GM21447 (cell line): ENCODE measurements at regions not wholly inside any gene's neighbourhood (a gene's known extent, or its start where the extent isn't known, plus 50 kb on each side); places are given as distances from the start of the nearest gene placed in this dataset.
"Not testable (repeated sequence)": the region's sequence is repeated elsewhere in the genome, so short reads cannot be mapped to it uniquely, and the experiment has no call there.

Source experiments
- ATAC-seq: cut with Tn5 transposase; IDR thresholded peaks from one replicate; pipeline ENCODE4 v1.9.1; 2021; ENCODE audit not compliant: unreplicated experiment

DNA sequence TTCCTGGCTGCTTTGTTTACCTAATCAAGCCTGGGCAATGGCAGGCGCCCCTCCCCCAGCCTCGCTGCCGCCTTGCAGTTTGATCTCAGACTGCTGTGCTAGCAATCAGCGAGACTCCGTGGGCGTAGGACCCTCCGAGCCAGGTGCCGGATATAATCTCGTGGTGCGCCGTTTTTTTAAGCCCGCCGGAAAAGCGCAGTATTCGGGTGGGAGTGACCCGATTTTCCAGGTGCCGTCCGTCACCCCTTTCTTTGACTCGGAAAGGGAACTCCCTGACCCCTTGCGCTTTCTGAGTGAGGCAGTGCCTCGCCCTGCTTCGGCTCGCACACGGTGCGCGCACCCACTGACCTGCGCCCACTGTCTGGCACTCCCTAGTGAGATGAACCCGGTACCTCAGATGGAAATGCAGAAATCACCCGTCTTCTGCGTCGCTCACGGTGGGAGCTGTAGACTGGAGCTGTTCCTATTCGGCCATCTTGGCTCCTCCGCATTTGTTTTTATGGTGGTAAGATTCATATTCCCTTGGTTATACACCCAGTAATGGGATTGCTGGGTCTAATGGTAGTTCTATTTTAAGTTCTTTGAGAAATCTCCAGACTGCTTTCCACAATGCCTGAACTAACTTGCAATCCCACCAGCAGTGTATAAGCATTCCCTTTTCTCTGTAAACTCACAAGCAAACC, 652.1 kb upstream of the LRFN5 start:
- ATAC-seq: not testable (repeated sequence)

GRCh38 chr14:40944521-40944920, 662.2 kb upstream of the LRFN5 start:
- no peak for ATAC-seq

GRCh38 chr14:40936861-40937260, 669.8 kb upstream of the LRFN5 start:
- ATAC-seq: no peak

GRCh38 chr14:40920380-40920779, 686.3 kb upstream of the LRFN5 start:
- no peak for ATAC-seq

DNA sequence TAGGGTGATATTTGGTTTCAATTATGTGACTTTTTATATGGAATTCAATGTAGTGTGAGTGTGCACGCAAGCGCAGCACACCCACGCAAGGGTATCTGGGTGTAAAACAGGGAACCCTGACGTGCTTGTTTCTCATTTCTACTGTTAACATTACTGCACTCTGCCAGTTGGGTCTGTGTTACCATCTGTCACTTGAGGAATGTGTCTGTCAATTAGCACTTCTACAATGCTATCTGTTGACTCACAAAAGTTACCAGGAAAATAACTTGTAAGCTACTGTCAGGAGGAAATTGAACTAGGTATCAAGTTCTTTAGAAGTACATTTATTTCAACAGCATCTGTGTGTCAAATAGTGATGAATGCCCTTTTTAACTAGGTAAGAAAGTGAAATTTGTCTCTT, 695.5 kb upstream of the LRFN5 start:
- ATAC-seq: no peak

GRCh38 chr14:40909906-40910305, 696.8 kb upstream of the LRFN5 start:
- ATAC-seq: no peak

- no peak for ATAC-seq
Measured at GRCh38 chr14:40903709-40904108, 703.0 kb upstream of the LRFN5 start.

GRCh38 chr14:40899435-40899834, 707.2 kb upstream of the LRFN5 start:
- no peak for ATAC-seq

GRCh38 chr14:40894846-40895245, 711.8 kb upstream of the LRFN5 start:
- ATAC-seq: no peak

DNA sequence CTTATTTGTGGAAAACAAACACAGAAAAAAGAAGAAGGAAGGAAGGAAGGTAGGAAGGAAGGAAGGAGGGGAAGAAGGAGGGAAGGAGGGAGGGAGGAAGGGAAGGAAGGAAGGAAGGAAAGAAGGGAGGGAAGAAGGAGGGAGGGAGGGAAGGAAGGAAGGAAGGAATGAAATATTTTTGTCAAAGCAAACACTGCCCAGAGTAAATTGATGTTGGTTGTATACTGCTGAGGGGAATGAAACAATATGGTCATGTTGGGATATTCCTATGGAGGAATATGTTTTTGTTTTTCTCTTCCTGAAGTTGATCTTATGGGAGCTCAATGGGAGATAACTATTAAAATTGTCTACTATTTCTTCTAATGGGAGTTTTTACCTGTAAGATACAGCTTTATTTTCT, 717.5 kb upstream of the LRFN5 start:
- ATAC-seq: no peak

DNA sequence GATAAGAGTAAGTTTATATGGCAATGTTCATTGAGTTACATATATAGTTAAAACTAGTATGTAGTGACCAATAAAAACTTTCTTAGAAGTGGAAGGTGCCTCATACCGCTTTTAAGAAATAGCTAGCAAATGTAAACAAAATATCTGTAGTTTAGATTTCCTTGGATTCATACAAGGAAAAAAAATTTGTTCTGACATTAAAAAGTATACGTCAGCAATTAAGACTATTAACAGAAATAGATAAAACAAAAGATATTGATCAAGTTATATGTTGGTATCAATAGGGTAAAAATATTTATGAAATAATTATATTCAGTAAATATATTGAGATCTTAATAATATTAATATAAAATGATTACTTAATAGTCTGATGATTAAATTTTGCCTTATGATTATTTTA, 718.8 kb upstream of the LRFN5 start:
- no peak for ATAC-seq

GRCh38 chr14:40870252-40870651, 736.4 kb upstream of the LRFN5 start:
- no peak for ATAC-seq

- ATAC-seq: no peak
Measured at GRCh38 chr14:40859055-40859454, 747.6 kb upstream of the LRFN5 start.

DNA sequence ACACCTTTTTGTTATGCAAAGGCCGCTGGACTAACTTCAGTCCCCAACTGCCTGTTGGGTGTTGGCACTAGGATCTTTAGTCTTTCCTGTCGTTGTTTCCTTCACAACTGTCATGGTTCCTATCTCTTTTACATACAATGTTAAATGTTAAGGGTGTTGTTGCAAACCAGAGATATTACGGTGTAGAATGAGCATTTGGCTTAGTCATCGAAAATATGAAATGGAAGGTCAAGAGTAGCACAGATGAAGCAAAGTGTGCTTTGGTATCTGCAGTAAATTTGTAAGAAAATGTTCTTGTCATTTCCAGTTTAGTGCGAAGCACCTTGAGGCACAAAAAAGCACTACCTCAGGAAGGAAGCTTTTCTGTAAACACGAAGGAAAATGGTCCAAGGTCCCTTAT, 751.3 kb upstream of the LRFN5 start:
- no peak for ATAC-seq

GRCh38 chr14:40850191-40850590, 756.5 kb upstream of the LRFN5 start:
- ATAC-seq: no peak

- no peak for ATAC-seq
Measured at GRCh38 chr14:40847480-40847879, 759.2 kb upstream of the LRFN5 start.

DNA sequence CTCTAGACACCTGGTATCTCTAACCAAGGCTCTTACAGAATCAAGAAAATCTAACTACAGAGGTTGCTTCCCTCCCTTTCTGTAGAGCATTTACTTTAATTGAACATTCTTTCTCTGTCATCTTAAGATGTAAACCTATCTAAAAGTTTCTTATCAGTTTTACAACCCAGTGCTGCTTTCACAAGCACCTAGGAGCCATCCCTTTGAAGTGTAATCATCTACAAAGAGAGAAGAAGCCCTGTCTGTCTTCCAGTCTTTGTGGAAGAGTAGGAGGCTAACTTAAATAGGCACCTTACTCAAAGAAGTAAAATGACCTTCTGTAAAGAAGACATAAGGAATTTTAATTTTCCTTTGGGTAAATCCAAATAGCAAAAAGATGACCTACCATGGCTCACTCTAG, 763.9 kb upstream of the LRFN5 start:
- ATAC-seq: no peak

GRCh38 chr14:40841886-40842285, 764.8 kb upstream of the LRFN5 start:
- ATAC-seq: no peak

GRCh38 chr14:40838601-40839000, 768.1 kb upstream of the LRFN5 start:
- ATAC-seq: no peak

DNA sequence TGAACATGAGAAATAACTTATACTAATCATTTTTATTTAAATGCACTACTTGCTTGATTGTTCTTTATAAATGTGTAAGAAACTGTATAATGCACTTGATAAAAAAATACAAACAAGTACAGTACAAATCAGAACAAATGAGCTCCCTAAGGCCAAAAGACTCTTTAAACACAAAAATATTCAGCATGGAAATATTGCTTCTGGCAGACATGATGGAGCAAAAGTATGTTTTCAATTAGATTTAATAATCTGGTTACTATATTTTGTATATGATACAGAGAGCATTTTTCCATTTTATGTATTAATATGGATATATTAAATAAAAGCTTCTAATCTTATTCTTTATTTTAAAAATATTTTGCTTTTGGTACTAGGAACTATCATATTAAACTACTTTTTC, 800.2 kb upstream of the LRFN5 start:
- ATAC-seq: no peak

GRCh38 chr14:40796168-40796567, 810.5 kb upstream of the LRFN5 start:
- ATAC-seq: no peak

GRCh38 chr14:40784860-40785259, 821.8 kb upstream of the LRFN5 start:
- no peak for ATAC-seq

DNA sequence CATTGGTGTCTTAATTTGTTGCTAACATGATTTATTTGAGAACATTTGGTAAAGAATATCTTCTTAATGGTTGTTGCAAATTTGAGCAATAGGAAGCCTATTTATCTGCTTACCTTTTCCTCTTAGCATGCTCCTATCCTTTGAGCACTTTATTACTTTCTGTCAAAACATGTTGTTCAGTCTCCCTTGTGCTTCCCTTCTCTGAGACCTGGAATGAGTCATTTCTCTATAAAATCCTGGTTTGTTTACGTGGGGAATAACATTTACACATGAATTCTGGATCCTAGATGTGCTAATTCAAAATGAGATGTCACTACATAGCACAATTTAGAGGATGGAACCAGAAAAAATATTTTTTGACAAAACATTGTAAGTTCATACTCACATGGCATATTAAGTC, 844.0 kb upstream of the LRFN5 start:
- no peak for ATAC-seq
